Activated CD4-positive, alpha-beta T cell treated with anti-CD3 and anti-CD28 coated beads for 36 hours (primary cell): ENCODE measurements at regions not wholly inside any gene's neighbourhood (a gene's known extent, or its start where the extent isn't known, plus 50 kb on each side); places are given as distances from the start of the nearest gene placed in this dataset.
"Not testable (repeated sequence)": the region's sequence is repeated elsewhere in the genome, so short reads cannot be mapped to it uniquely, and the experiment has no call there.

Experiments used
- ATAC-seq: fragments of 200-7000 bp; cut with Tn5 transposase; one replicate; pipeline ENCODE4 v1.10.0; 2021; ENCODE audit warnings: mild to moderate bottlenecking, moderate library complexity
- CTCF ChIA-PET: fragments of 350-600 bp; sonication (Branson Sonifier 250); formaldehyde crosslinking; loops from one replicate; lab custom pipeline; 2021; ENCODE audit warnings: antibody characterized with exemption; lab: Charles Lee
- POLR2A ChIA-PET: fragments of 350-600 bp; sonication (Branson Sonifier 250); formaldehyde crosslinking; loops from one replicate; lab custom pipeline; 2021; ENCODE audit warnings: antibody characterized with exemption, inconsistent platforms; lab: Charles Lee
- DNase-seq: peaks from one replicate; pipeline ENCODE4 v3.0.0-alpha.2; 2020
- H3K27ac Mint-ChIP-seq: one replicate; pipeline ENCODE4 v1.8.0; 2021; ENCODE audit warnings: mixed read lengths
- H3K27me3 Mint-ChIP-seq: one replicate; pipeline ENCODE4 v1.8.0; 2021; ENCODE audit warnings: mixed read lengths
- H3K36me3 Mint-ChIP-seq: one replicate; pipeline ENCODE4 v1.8.0; 2021; ENCODE audit warnings: low read depth, mixed read lengths
- H3K4me1 Mint-ChIP-seq: one replicate; pipeline ENCODE4 v1.8.0; 2021; ENCODE audit warnings: mixed read lengths
- H3K4me3 Mint-ChIP-seq: one replicate; pipeline ENCODE4 v1.8.0; 2021; ENCODE audit warnings: mild to moderate bottlenecking, moderate library complexity, mixed read lengths
- H3K9me3 Mint-ChIP-seq: one replicate; pipeline ENCODE4 v1.8.0; 2021; ENCODE audit warnings: low read depth, mixed read lengths
- intact Hi-C, 2 experiments: fragments of 100-400 bp; cut with DNase I in 1 of 2; cut with micrococcal nuclease in 1 of 2; formaldehyde crosslinking; loops; one replicate each; pipeline versions ENCODE4 v1.14.2 to v1.15.1; 2022 to 2024; cut with DNase I, micrococcal nuclease

DNA sequence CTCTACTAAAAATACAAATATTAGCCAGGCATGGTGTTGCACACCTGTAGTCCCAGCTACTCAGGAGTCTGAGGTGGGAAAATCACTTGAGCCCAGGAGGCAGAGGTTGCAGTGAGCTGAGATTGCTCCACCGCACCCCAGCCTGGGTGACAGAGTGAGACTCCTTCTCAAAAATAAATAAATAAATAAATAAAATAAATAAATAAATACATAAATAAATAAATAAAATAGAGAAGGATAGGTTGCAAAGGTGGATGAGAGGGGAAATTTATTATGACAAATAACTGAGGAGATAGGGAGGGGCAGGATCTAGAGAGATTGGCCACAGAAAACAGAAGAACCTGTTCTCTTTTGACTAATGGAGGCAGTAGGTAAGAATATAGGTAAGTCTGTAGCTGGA lies 601.6 kb downstream of the LRRC70 start:
- DNase-seq, H3K27me3 Mint-ChIP-seq, H3K27ac Mint-ChIP-seq, H3K36me3 Mint-ChIP-seq, POLR2A ChIA-PET, ATAC-seq, intact Hi-C loops, CTCF ChIA-PET, H3K4me1 Mint-ChIP-seq, H3K4me3 Mint-ChIP-seq, H3K9me3 Mint-ChIP-seq: not testable (repeated sequence)

- DNase-seq (no peak), ATAC-seq (no peak)
- H3K9me3 Mint-ChIP-seq: no peaks in the 10 kb centered on the region
- no peaks in the 10 kb centered on the region for H3K36me3 Mint-ChIP-seq
- no peaks in the 10 kb centered on the region for H3K4me1 Mint-ChIP-seq
- intact Hi-C loops: no loop called here
- no peak overlapping the region for H3K4me3 Mint-ChIP-seq
- H3K27me3 Mint-ChIP-seq: no peaks in the 10 kb centered on the region
- H3K27ac Mint-ChIP-seq: no peak overlapping the region
- POLR2A ChIA-PET: no interaction called here
- CTCF ChIA-PET: interaction anchor here (0.6 kb wide), 1 partner anchor 925 kb away, joined by 3 read pairs; no protein-coding TSS in a partner anchor
Observed at GRCh38 chr5:63175850-63176249, 597.2 kb downstream of the LRRC70 start.

DNA sequence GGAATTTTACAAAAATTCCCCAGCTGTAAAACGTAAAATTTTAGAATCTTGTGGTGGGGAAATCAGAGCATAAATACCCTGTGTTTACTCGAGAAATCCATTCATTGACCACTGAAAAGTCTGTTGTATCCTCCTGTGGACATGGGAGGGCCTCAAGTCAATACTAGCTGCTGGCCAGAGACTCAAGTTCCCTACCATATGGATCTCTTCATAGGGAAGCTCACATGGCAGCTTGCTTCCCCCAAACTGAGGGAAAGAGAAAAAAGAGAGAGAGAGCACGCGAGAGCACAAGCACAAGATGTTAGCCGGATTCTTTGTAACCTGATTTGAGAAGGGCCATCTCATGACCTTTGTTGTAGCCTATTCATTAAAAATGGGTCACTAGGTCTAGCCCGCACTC lies 591.9 kb downstream of the LRRC70 start:
- CTCF ChIA-PET: no interaction called here

GRCh38 chr5:63164838-63165535 lies 586.4 kb downstream of the LRRC70 start:
- H3K4me3 Mint-ChIP-seq: no peak overlapping the region
- DNase-seq (no peak), ATAC-seq (no peak)
- no peaks in the 10 kb centered on the region for H3K27me3 Mint-ChIP-seq
- intact Hi-C loops: no loop called here
- ChIA-PET POLR2A (no interaction called here), CTCF (no interaction called here)
- H3K27ac Mint-ChIP-seq: no peak overlapping the region
- no peaks in the 10 kb centered on the region for H3K9me3 Mint-ChIP-seq
- no peaks in the 10 kb centered on the region for H3K4me1 Mint-ChIP-seq
- H3K36me3 Mint-ChIP-seq: no peaks in the 10 kb centered on the region

More for the DNA sequence above, 591.9 kb downstream of the LRRC70 start:
- Mint-ChIP-seq H3K9me3 (no peaks in the 10 kb centered on the region), H3K4me3 (no peak overlapping the region), H3K27ac (no peak overlapping the region), H3K4me1 (no peaks in the 10 kb centered on the region), H3K27me3 (no peaks in the 10 kb centered on the region), H3K36me3 (no peaks in the 10 kb centered on the region)
- ATAC-seq (no peak), DNase-seq (no peak)
- POLR2A ChIA-PET: no interaction called here
- intact Hi-C loops: no loop called here

DNA sequence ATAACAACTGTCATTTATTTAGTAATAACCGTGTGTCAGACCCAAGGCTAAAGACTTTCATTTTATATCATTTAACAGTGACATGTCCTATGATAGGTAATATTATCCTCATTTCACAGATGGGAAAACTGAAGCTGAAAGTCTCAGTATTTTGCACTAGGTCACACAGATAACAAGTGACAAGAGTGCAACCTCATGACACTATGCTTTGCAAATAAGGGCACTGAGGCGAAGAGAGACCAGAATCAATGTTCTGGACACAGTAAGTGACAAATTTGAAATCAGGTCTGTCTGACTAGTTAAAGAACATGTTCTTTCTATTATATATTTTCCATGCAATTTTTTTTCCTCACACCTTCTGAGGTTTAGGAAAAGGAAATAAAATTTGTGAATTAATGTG lies 585.7 kb downstream of the LRRC70 start:
- ATAC-seq (no peak), DNase-seq (no peak)
- no peaks in the 10 kb centered on the region for H3K27me3 Mint-ChIP-seq
- no peaks in the 10 kb centered on the region for H3K9me3 Mint-ChIP-seq
- H3K36me3 Mint-ChIP-seq: no peaks in the 10 kb centered on the region
- POLR2A ChIA-PET: no interaction called here
- intact Hi-C loops: no loop called here
- CTCF ChIA-PET: no interaction called here
- no peaks in the 10 kb centered on the region for H3K4me1 Mint-ChIP-seq
- H3K27ac Mint-ChIP-seq: no peak overlapping the region
- no peak overlapping the region for H3K4me3 Mint-ChIP-seq

DNA sequence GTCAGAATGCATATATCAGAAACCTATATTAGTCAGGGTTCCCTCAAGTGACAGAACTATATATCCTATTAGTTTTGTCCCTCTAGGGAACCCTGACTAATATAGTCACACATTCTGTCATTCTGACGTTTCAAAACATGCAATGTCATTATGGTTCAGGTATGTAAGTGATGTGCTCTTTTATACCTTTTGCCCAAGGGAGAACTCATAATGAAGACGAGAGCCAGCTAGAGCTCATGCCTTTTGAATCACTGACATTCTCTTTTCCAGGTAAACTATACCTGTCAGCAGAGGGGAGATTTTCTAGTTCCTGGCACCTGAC lies 576.7 kb downstream of the LRRC70 start:
- H3K27ac Mint-ChIP-seq: no peak overlapping the region

GRCh38 chr5:63154476-63155309 lies 576.1 kb downstream of the LRRC70 start:
- POLR2A ChIA-PET: no interaction called here
- intact Hi-C loops: no loop called here
- DNase-seq: no peak

More for the DNA sequence above, 576.7 kb downstream of the LRRC70 start:
- Mint-ChIP-seq H3K27me3 (no peaks in the 10 kb centered on the region), H3K36me3 (no peaks in the 10 kb centered on the region), H3K9me3 (no peaks in the 10 kb centered on the region), H3K4me3 (no peak overlapping the region), H3K4me1 (no peaks in the 10 kb centered on the region)
- ChIA-PET POLR2A (no interaction called here), CTCF (no interaction called here)
- intact Hi-C loops: no loop called here
- ATAC-seq (no peak), DNase-seq (no peak)

GRCh38 chr5:63152871-63153270 lies 574.3 kb downstream of the LRRC70 start:
- no peaks in the 10 kb centered on the region for H3K27me3 Mint-ChIP-seq
- CTCF ChIA-PET: no interaction called here
- ATAC-seq (no peak), DNase-seq (no peak)
- no peak overlapping the region for H3K27ac Mint-ChIP-seq
- POLR2A ChIA-PET: no interaction called here
- no peaks in the 10 kb centered on the region for H3K9me3 Mint-ChIP-seq
- H3K36me3 Mint-ChIP-seq: no peaks in the 10 kb centered on the region
- H3K4me1 Mint-ChIP-seq: no peaks in the 10 kb centered on the region
- intact Hi-C loops: no loop called here
- no peak overlapping the region for H3K4me3 Mint-ChIP-seq

More at GRCh38 chr5:63154476-63155309, 576.1 kb downstream of the LRRC70 start:
- H3K36me3 Mint-ChIP-seq: no peaks in the 10 kb centered on the region
- H3K9me3 Mint-ChIP-seq: no peaks in the 10 kb centered on the region
- no peak for ATAC-seq
- H3K4me1 Mint-ChIP-seq: no peaks in the 10 kb centered on the region
- CTCF ChIA-PET: interaction anchor here (0.6 kb wide), 2 partner anchors 38 to 264 kb away, joined by 3 to 5 read pairs; no protein-coding TSS in a partner anchor
- no peak overlapping the region for H3K27ac Mint-ChIP-seq
- no peaks in the 10 kb centered on the region for H3K27me3 Mint-ChIP-seq
- H3K4me3 Mint-ChIP-seq: no peak overlapping the region

GRCh38 chr5:63145167-63145566 lies 566.5 kb downstream of the LRRC70 start:
- Mint-ChIP-seq H3K4me1 (no peaks in the 10 kb centered on the region), H3K9me3 (no peaks in the 10 kb centered on the region), H3K27me3 (peaks cover 2% of the 10 kb centered on the region), H3K4me3 (no peak overlapping the region), H3K27ac (no peak overlapping the region), H3K36me3 (no peaks in the 10 kb centered on the region)
- ATAC-seq (no peak), DNase-seq (no peak)
- CTCF ChIA-PET: interaction anchor here (0.9 kb wide), 1 partner anchor 132 kb away, joined by 3 read pairs; no protein-coding TSS in a partner anchor
- intact Hi-C loops: no loop called here
- POLR2A ChIA-PET: no interaction called here

- POLR2A ChIA-PET: no interaction called here
- Mint-ChIP-seq H3K36me3 (no peaks in the 10 kb centered on the region), H3K27ac (no peak overlapping the region)
Observed at GRCh38 chr5:63141591-63141990, 563.0 kb downstream of the LRRC70 start.

DNA sequence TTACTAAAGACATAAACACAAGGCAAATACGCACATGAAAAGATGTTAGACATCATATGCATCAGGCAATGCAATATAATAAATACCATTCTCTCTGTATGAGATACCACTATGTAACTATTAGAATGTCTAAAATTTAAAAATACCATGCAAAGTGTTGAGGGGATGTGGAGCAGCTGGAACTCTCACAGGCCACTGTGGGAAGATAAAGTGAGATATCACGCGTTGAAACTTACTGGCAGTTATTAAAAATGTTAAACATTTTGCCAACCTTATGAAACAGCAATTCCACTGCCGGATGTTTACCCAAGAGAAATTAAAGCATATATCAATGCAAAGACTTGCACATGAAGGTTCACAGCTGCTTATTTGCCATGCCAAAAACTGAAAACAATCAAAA lies 556.7 kb downstream of the LRRC70 start:
- H3K27ac Mint-ChIP-seq: no peak overlapping the region
- no peaks in the 10 kb centered on the region for H3K4me1 Mint-ChIP-seq
- DNase-seq: no peak
- CTCF ChIA-PET: no interaction called here
- POLR2A ChIA-PET: no interaction called here
- no peaks in the 10 kb centered on the region for H3K27me3 Mint-ChIP-seq
- intact Hi-C loops: no loop called here
- H3K36me3 Mint-ChIP-seq: no peaks in the 10 kb centered on the region
- H3K9me3 Mint-ChIP-seq: no peaks in the 10 kb centered on the region
- ATAC-seq: no peak
- no peak overlapping the region for H3K4me3 Mint-ChIP-seq

More at GRCh38 chr5:63141591-63141990, 563.0 kb downstream of the LRRC70 start:
- Mint-ChIP-seq H3K9me3 (no peaks in the 10 kb centered on the region), H3K27me3 (peaks cover 2% of the 10 kb centered on the region), H3K4me3 (no peak overlapping the region), H3K4me1 (no peaks in the 10 kb centered on the region)
- intact Hi-C loops: no loop called here
- no peak for DNase-seq
- CTCF ChIA-PET: no interaction called here
- ATAC-seq: no peak
